ENCODE measurements at regions not wholly inside any gene's neighbourhood (a gene's known extent, or its start where the extent isn't known, plus 50 kb on each side); places are given as distances from the start of the nearest gene placed in this dataset.

GRCh38 chr13:105506463-105506862 lies 1029.0 kb downstream of the EFNB2 start:
- Histone ChIP-seq H3K27ac (ENCODE audit: low read depth in 1 of 3, low read length in 2 of 3) (no peak overlapping the region), H3K9me3 (ENCODE audit: control insufficient read depth in 2 of 2, insufficient read depth in 1 of 2, low read depth in 1 of 2, low read length in 1 of 2) (no peaks in the 10 kb centered on the region), H3K4me1 (ENCODE audit: control insufficient read depth in 3 of 3, insufficient read depth in 2 of 3, low read depth in 1 of 3, low read length in 2 of 3) (no peaks in the 10 kb centered on the region), H3K36me3 (ENCODE audit: control insufficient read depth in 3 of 3, insufficient read depth in 2 of 3, low read depth in 1 of 3, low read length in 3 of 3) (no peaks in the 10 kb centered on the region), H3K4me3 (ENCODE audit: low read depth in 1 of 3, low read length in 3 of 3) (no peak overlapping the region), H3K27me3 (ENCODE audit: control insufficient read depth in 3 of 3, insufficient read depth in 3 of 3, low read length in 3 of 3) (no peaks in the 10 kb centered on the region)
- WGBS, 3 donors, result 86 to 90% (median 90%) methylated on average over 9 of the region's 9 CpGs
- DNase-seq (no peak), FAIRE-seq (no peak)

- no peaks in the 10 kb centered on the region for H3K27me3 ChIP-seq (ENCODE audit: control insufficient read depth in 3 of 3, insufficient read depth in 3 of 3, low read length in 3 of 3)
- WGBS, 3 donors, result 55 to 69% (median 55%) methylated on average over 5 of the region's 5 CpGs
- H3K4me3 ChIP-seq (ENCODE audit: low read depth in 1 of 3, low read length in 3 of 3), result no peak overlapping the region
- H3K4me1 ChIP-seq (ENCODE audit: control insufficient read depth in 3 of 3, insufficient read depth in 2 of 3, low read depth in 1 of 3, low read length in 2 of 3), result no peaks in the 10 kb centered on the region
- H3K9me3 ChIP-seq (ENCODE audit: control insufficient read depth in 2 of 2, insufficient read depth in 1 of 2, low read depth in 1 of 2, low read length in 1 of 2), result no peaks in the 10 kb centered on the region
- no peak overlapping the region for H3K27ac ChIP-seq (ENCODE audit: low read depth in 1 of 3, low read length in 2 of 3)
- H3K36me3 ChIP-seq (ENCODE audit: control insufficient read depth in 3 of 3, insufficient read depth in 2 of 3, low read depth in 1 of 3, low read length in 3 of 3), result no peaks in the 10 kb centered on the region
- DNase-seq (no peak), FAIRE-seq (no peak)
Observed at GRCh38 chr13:105502193-105502592, 1033.3 kb downstream of the EFNB2 start.

DNA sequence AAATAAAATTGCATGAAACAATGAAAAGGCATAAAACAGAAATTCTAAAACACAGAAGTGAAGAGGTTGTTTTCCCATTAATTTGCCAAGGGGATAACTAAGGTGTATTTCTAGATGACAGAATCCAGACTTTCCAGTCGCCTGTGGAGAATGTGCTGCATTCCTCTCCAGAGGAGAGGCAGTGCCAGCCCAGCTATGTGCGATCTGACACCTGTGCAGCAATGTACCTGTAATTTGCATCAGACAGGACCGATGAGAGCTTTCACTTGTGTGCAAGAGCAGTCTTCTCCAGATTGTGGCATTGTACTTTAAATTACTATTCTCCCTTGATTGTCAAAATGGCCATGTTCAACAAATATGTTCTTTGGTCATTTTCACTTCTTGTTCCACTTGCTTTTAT lies 1037.9 kb downstream of the EFNB2 start:
- Histone ChIP-seq H3K27me3 (ENCODE audit: control insufficient read depth in 3 of 3, insufficient read depth in 3 of 3, low read length in 3 of 3) (peaks cover 0 to 3% (median 0%) of the 10 kb centered on the region in 3 donors), H3K27ac (ENCODE audit: low read depth in 1 of 3, low read length in 2 of 3) (no peak overlapping the region), H3K4me3 (ENCODE audit: low read depth in 1 of 3, low read length in 3 of 3) (no peak overlapping the region), H3K36me3 (ENCODE audit: control insufficient read depth in 3 of 3, insufficient read depth in 2 of 3, low read depth in 1 of 3, low read length in 3 of 3) (no peaks in the 10 kb centered on the region), H3K4me1 (ENCODE audit: control insufficient read depth in 3 of 3, insufficient read depth in 2 of 3, low read depth in 1 of 3, low read length in 2 of 3) (no peaks in the 10 kb centered on the region), H3K9me3 (ENCODE audit: control insufficient read depth in 2 of 2, insufficient read depth in 1 of 2, low read depth in 1 of 2, low read length in 1 of 2) (no peaks in the 10 kb centered on the region)
- DNase-seq (peak in 1 of 2 donors; percentile 2), FAIRE-seq (no peak)
- 40 to 68% (median 58%) methylated on average over 3 of the region's 3 CpGs for WGBS, 3 donors

DNA sequence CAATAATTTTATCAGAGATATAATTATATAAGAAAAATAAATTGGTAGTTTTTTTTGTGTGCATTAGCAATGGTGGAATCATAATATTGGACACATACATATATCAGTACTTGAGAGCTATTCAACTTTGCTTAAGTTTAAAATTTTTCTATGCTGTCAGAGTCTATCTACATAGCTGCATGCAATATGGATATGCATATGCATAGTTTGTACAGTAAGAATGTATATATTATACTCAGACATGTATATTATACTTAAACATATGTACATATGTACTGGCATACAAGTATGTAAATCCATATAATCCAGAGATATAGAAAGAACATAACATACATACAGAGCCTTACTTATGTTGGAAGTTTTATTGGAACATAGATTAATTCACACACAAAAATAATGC lies 1043.2 kb downstream of the EFNB2 start:
- Histone ChIP-seq H3K9me3 (ENCODE audit: control insufficient read depth in 2 of 2, insufficient read depth in 1 of 2, low read depth in 1 of 2, low read length in 1 of 2) (no peaks in the 10 kb centered on the region), H3K4me1 (ENCODE audit: control insufficient read depth in 3 of 3, insufficient read depth in 2 of 3, low read depth in 1 of 3, low read length in 2 of 3) (no peaks in the 10 kb centered on the region), H3K27me3 (ENCODE audit: control insufficient read depth in 3 of 3, insufficient read depth in 3 of 3, low read length in 3 of 3) (peaks cover 0 to 3% (median 0%) of the 10 kb centered on the region in 3 donors), H3K27ac (ENCODE audit: low read depth in 1 of 3, low read length in 2 of 3) (no peak overlapping the region), H3K4me3 (ENCODE audit: low read depth in 1 of 3, low read length in 3 of 3) (no peak overlapping the region), H3K36me3 (ENCODE audit: control insufficient read depth in 3 of 3, insufficient read depth in 2 of 3, low read depth in 1 of 3, low read length in 3 of 3) (no peaks in the 10 kb centered on the region)
- FAIRE-seq, result no peak
- DNase-seq, result no peak

DNA sequence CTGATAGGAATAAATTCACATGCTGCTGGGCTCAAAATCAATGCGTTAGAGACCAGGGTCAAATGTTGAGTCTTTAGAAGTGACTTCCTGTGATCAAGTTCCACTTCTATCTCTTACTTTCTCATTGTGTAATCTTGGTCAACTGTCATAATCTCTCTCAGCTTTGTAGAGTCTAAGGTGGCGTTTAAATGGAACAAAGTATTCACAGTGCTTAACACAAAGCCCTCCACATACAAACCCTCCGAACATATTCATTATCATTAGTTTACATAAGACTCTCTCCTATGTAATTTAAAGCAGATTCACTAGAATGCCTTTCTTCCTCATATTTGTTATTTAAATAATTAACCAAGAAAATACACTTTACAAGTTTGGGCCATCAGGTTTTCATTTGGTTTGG lies 1044.1 kb downstream of the EFNB2 start:
- FAIRE-seq, result no peak

DNA sequence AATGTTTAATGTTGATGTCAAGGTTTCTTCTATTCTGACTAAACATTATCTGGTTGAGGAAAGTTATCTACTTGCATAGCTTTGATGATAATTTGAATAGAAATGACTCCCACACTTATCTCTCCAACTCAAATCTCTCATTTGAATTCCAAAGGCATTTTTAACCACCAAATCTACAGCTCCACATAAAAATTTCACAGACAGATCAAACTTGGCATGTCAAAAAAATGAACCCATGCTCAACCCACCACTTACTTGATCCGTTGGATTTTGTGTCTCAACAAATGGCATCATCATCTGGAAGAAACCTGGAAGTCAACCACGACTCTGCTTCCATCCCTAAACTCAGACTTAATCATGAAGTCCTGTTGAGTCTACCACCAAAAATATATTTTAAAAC lies 1050.4 kb downstream of the EFNB2 start:
- H3K27ac ChIP-seq (ENCODE audit: low read depth in 1 of 3, low read length in 2 of 3), result no peak overlapping the region
- no peak overlapping the region for H3K4me3 ChIP-seq (ENCODE audit: low read depth in 1 of 3, low read length in 3 of 3)
- H3K27me3 ChIP-seq (ENCODE audit: control insufficient read depth in 3 of 3, insufficient read depth in 3 of 3, low read length in 3 of 3), result no peaks in the 10 kb centered on the region
- 72 to 76% (median 72%) methylated on average over 2 of the region's 2 CpGs for WGBS, 3 donors
- FAIRE-seq, result no peak
- H3K9me3 ChIP-seq (ENCODE audit: control insufficient read depth in 2 of 2, insufficient read depth in 1 of 2, low read depth in 1 of 2, low read length in 1 of 2), result no peaks in the 10 kb centered on the region
- no peak for DNase-seq
- no peaks in the 10 kb centered on the region for H3K36me3 ChIP-seq (ENCODE audit: control insufficient read depth in 3 of 3, insufficient read depth in 2 of 3, low read depth in 1 of 3, low read length in 3 of 3)
- no peaks in the 10 kb centered on the region for H3K4me1 ChIP-seq (ENCODE audit: control insufficient read depth in 3 of 3, insufficient read depth in 2 of 3, low read depth in 1 of 3, low read length in 2 of 3)

More for the DNA sequence above, 1044.1 kb downstream of the EFNB2 start:
- Histone ChIP-seq H3K9me3 (ENCODE audit: control insufficient read depth in 2 of 2, insufficient read depth in 1 of 2, low read depth in 1 of 2, low read length in 1 of 2) (no peaks in the 10 kb centered on the region), H3K4me1 (ENCODE audit: control insufficient read depth in 3 of 3, insufficient read depth in 2 of 3, low read depth in 1 of 3, low read length in 2 of 3) (no peaks in the 10 kb centered on the region), H3K36me3 (ENCODE audit: control insufficient read depth in 3 of 3, insufficient read depth in 2 of 3, low read depth in 1 of 3, low read length in 3 of 3) (no peaks in the 10 kb centered on the region), H3K4me3 (ENCODE audit: low read depth in 1 of 3, low read length in 3 of 3) (no peak overlapping the region), H3K27ac (ENCODE audit: low read depth in 1 of 3, low read length in 2 of 3) (no peak overlapping the region), H3K27me3 (ENCODE audit: control insufficient read depth in 3 of 3, insufficient read depth in 3 of 3, low read length in 3 of 3) (no peaks in the 10 kb centered on the region)
- DNase-seq, result no peak
- 27 to 57% (median 39%) methylated on average over 3 of the region's 3 CpGs for WGBS, 3 donors

GRCh38 chr13:105474983-105475610 lies 1060.4 kb downstream of the EFNB2 start:
- FAIRE-seq (no peak), DNase-seq (no peak)
- WGBS, 3 donors, result 38 to 54% (median 43%) methylated on average over 2 of the region's 2 CpGs
- H3K9me3 ChIP-seq (ENCODE audit: control insufficient read depth in 2 of 2, insufficient read depth in 1 of 2, low read depth in 1 of 2, low read length in 1 of 2), result no peaks in the 10 kb centered on the region
- H3K4me1 ChIP-seq (ENCODE audit: control insufficient read depth in 3 of 3, insufficient read depth in 2 of 3, low read depth in 1 of 3, low read length in 2 of 3), result no peaks in the 10 kb centered on the region
- H3K36me3 ChIP-seq (ENCODE audit: control insufficient read depth in 3 of 3, insufficient read depth in 2 of 3, low read depth in 1 of 3, low read length in 3 of 3), result no peaks in the 10 kb centered on the region
- no peak overlapping the region for H3K27ac ChIP-seq (ENCODE audit: low read depth in 1 of 3, low read length in 2 of 3)
- H3K27me3 ChIP-seq (ENCODE audit: control insufficient read depth in 3 of 3, insufficient read depth in 3 of 3, low read length in 3 of 3), result no peaks in the 10 kb centered on the region
- no peak overlapping the region for H3K4me3 ChIP-seq (ENCODE audit: low read depth in 1 of 3, low read length in 3 of 3)

DNA sequence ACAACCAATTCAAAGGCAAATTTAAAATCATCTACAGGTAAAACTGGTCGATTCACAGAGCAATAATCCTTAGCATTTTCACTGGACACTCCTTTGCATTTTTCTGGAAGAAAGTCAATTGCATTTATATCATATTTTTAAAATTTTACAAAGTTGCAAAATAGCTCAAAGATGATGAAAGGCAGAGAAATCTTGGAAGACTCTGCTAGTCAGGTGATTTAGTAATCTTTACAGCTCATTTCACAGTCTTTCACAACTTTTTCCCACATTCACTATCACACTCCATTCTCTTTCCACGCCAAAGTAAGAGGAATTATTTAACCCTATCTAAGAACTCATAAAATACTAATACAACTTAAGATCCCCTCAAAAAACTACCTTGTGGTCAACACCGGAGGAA lies 1063.8 kb downstream of the EFNB2 start:
- no peak for FAIRE-seq

GRCh38 chr13:105466376-105466775 lies 1069.1 kb downstream of the EFNB2 start:
- no peak for FAIRE-seq
- WGBS, 3 donors, result 60 to 96% (median 85%) methylated on average over 1 of the region's 1 CpG
- Histone ChIP-seq H3K4me1 (ENCODE audit: control insufficient read depth in 3 of 3, insufficient read depth in 2 of 3, low read depth in 1 of 3, low read length in 2 of 3) (no peaks in the 10 kb centered on the region), H3K9me3 (ENCODE audit: control insufficient read depth in 2 of 2, insufficient read depth in 1 of 2, low read depth in 1 of 2, low read length in 1 of 2) (peaks cover 0 to 3% of the 10 kb centered on the region in 2 donors), H3K4me3 (ENCODE audit: low read depth in 1 of 3, low read length in 3 of 3) (no peak overlapping the region), H3K36me3 (ENCODE audit: control insufficient read depth in 3 of 3, insufficient read depth in 2 of 3, low read depth in 1 of 3, low read length in 3 of 3) (no peaks in the 10 kb centered on the region), H3K27ac (ENCODE audit: low read depth in 1 of 3, low read length in 2 of 3) (no peak overlapping the region), H3K27me3 (ENCODE audit: control insufficient read depth in 3 of 3, insufficient read depth in 3 of 3, low read length in 3 of 3) (no peaks in the 10 kb centered on the region)
- no peak for DNase-seq

More for the DNA sequence above, 1063.8 kb downstream of the EFNB2 start:
- no peak for DNase-seq
- no peaks in the 10 kb centered on the region for H3K36me3 ChIP-seq (ENCODE audit: control insufficient read depth in 3 of 3, insufficient read depth in 2 of 3, low read depth in 1 of 3, low read length in 3 of 3)
- no peak overlapping the region for H3K4me3 ChIP-seq (ENCODE audit: low read depth in 1 of 3, low read length in 3 of 3)
- H3K27ac ChIP-seq (ENCODE audit: low read depth in 1 of 3, low read length in 2 of 3), result no peak overlapping the region
- H3K27me3 ChIP-seq (ENCODE audit: control insufficient read depth in 3 of 3, insufficient read depth in 3 of 3, low read length in 3 of 3), result no peaks in the 10 kb centered on the region
- peaks cover 0 to 3% of the 10 kb centered on the region in 2 donors for H3K9me3 ChIP-seq (ENCODE audit: control insufficient read depth in 2 of 2, insufficient read depth in 1 of 2, low read depth in 1 of 2, low read length in 1 of 2)
- H3K4me1 ChIP-seq (ENCODE audit: control insufficient read depth in 3 of 3, insufficient read depth in 2 of 3, low read depth in 1 of 3, low read length in 2 of 3), result no peaks in the 10 kb centered on the region
- 50 to 71% (median 51%) methylated on average over 3 of the region's 3 CpGs for WGBS, 3 donors
